SU-DHL-6 (cell line): ENCODE measurements at regions not wholly inside any gene's neighbourhood (a gene's known extent, or its start where the extent isn't known, plus 50 kb on each side); places are given as distances from the start of the nearest gene placed in this dataset.

Source experiments
- H2AFZ ChIP-seq: fragments of 200-600 bp; sonication (generic); 2 replicates; pipeline ENCODE4 v1.6.1; 2014; ENCODE audit warnings: low read depth, mild to moderate bottlenecking, moderate library complexity, mixed read lengths, antibody characterized with exemption, low read length; ENCODE audit not compliant: severe bottlenecking
- H3F3A ChIP-seq: fragments of 200-600 bp; shearing (Covaris generic); 2 replicates; pipeline ENCODE4 v1.6.0; 2016; ENCODE audit warnings: antibody characterized with exemption, mild to moderate bottlenecking; ENCODE audit not compliant: insufficient read depth
- H3K27ac ChIP-seq: fragments of 200-600 bp; sonication (generic); 2 replicates; pipeline ENCODE4 v1.5.1; 2016; ENCODE audit warnings: low read depth, mild to moderate bottlenecking, low read length, moderate library complexity, mixed read lengths
- H3K27me3 ChIP-seq: fragments of 200-600 bp; sonication (generic), shearing (Covaris generic); 2 replicates; pipeline ENCODE4 v1.6.0; 2014; ENCODE audit warnings: mild to moderate bottlenecking, low read length
- H3K36me3 ChIP-seq: fragments of 200-600 bp; sonication (generic); 2 replicates; pipeline ENCODE4 v1.6.1; 2014; ENCODE audit warnings: mild to moderate bottlenecking, low read length, mixed read lengths
- H3K4me2 ChIP-seq: fragments of 300-600, 200-600 bp; shearing (Covaris generic), sonication (generic); 2 replicates; pipeline ENCODE4 v1.6.0; 2014; ENCODE audit warnings: low read length, low read depth, mild to moderate bottlenecking; ENCODE audit not compliant: poor library complexity, severe bottlenecking
- H3K4me3 ChIP-seq: fragments of 200-600 bp; sonication (generic); 2 replicates; pipeline ENCODE4 v1.5.1; 2014; ENCODE audit warnings: antibody characterized with exemption, low read length, mild to moderate bottlenecking, mixed read lengths; ENCODE audit not compliant: insufficient read depth, poor library complexity, severe bottlenecking
- H3K79me2 ChIP-seq: fragments of 200-600 bp; sonication (generic); 2 replicates; pipeline ENCODE4 v1.6.1; 2014; ENCODE audit warnings: mild to moderate bottlenecking, low read length, moderate library complexity; ENCODE audit not compliant: insufficient read depth
- H3K9ac ChIP-seq: fragments of 200-600 bp; sonication (generic); 2 replicates; pipeline ENCODE4 v1.7.0; 2014; ENCODE audit warnings: mild to moderate bottlenecking, low read length
- H3K9me2 ChIP-seq: fragments of 200-600 bp; sonication (generic); replicated peaks from 2 replicates; pipeline ENCODE4 v1.6.1; 2014; ENCODE audit warnings: low read length; ENCODE audit not compliant: insufficient read depth
- H3K9me3 ChIP-seq: fragments of 200-600 bp; sonication (generic); 2 replicates; pipeline ENCODE4 v1.6.1; 2014; ENCODE audit warnings: low read length, mixed read lengths; ENCODE audit not compliant: insufficient read depth
- H4K20me1 ChIP-seq: fragments of 200-600 bp; sonication (generic); 2 replicates; pipeline ENCODE4 v1.6.1; 2014; ENCODE audit warnings: low read depth, mild to moderate bottlenecking, antibody characterized with exemption, low read length, moderate library complexity, mixed read lengths
- CTCF ChIP-seq: fragments of 200-600 bp; sonication (generic); IDR thresholded peaks from one replicate; pipeline ENCODE4 v1.5.1; 2017; ENCODE audit warnings: antibody characterized with exemption, mild to moderate bottlenecking, low read length, moderate library complexity; ENCODE audit not compliant: insufficient read depth, poor library complexity, severe bottlenecking
- EZH2phosphoT487 ChIP-seq: fragments of 200-600 bp; sonication (generic), shearing (Covaris generic); conservative IDR thresholded peaks from 2 replicates; pipeline ENCODE4 v1.6.1; 2018; ENCODE audit warnings: mild to moderate bottlenecking, antibody characterized with exemption, low read length, moderate library complexity, mixed read lengths

- no peak overlapping the region for H2AFZ ChIP-seq
These were observed 479.3 kb downstream of the CPS1 start for GRCh38 chr2:211035548-211036185.

GRCh38 chr2:211045025-211045424 lies 488.6 kb downstream of the CPS1 start:
- H3F3A ChIP-seq: no peaks in the 10 kb centered on the region
- H3K9me3 ChIP-seq: no peaks in the 10 kb centered on the region
- TF ChIP-seq EZH2phosphoT487 (no peak), CTCF (no peak)
- no peaks in the 10 kb centered on the region for H3K79me2 ChIP-seq
- H3K4me3 ChIP-seq: no peak overlapping the region
- H3K27me3 ChIP-seq: no peaks in the 10 kb centered on the region
- H2AFZ ChIP-seq: no peak overlapping the region
- H3K4me2 ChIP-seq: no peak overlapping the region
- H4K20me1 ChIP-seq: no peaks in the 10 kb centered on the region
- no peak overlapping the region for H3K9ac ChIP-seq
- H3K9me2 ChIP-seq: no peaks in the 10 kb centered on the region
- H3K27ac ChIP-seq: no peak overlapping the region
- H3K36me3 ChIP-seq: no peaks in the 10 kb centered on the region

More at GRCh38 chr2:211035548-211036185, 479.3 kb downstream of the CPS1 start:
- H3F3A ChIP-seq: no peaks in the 10 kb centered on the region
- no peaks in the 10 kb centered on the region for H3K9me2 ChIP-seq
- no peak overlapping the region for H3K9ac ChIP-seq
- no peaks in the 10 kb centered on the region for H3K36me3 ChIP-seq
- no peak overlapping the region for H3K27ac ChIP-seq
- H3K4me3 ChIP-seq: no peak overlapping the region
- H4K20me1 ChIP-seq: no peaks in the 10 kb centered on the region
- TF ChIP-seq CTCF (peak; percentile 60), EZH2phosphoT487 (no peak)
- no peaks in the 10 kb centered on the region for H3K9me3 ChIP-seq
- H3K79me2 ChIP-seq: no peaks in the 10 kb centered on the region
- no peaks in the 10 kb centered on the region for H3K27me3 ChIP-seq
- no peak overlapping the region for H3K4me2 ChIP-seq

GRCh38 chr2:211049321-211050018 lies 493.1 kb downstream of the CPS1 start:
- no peaks in the 10 kb centered on the region for H4K20me1 ChIP-seq
- H3K4me3 ChIP-seq: no peak overlapping the region
- no peaks in the 10 kb centered on the region for H3K9me2 ChIP-seq
- no peaks in the 10 kb centered on the region for H3K79me2 ChIP-seq
- H3K9me3 ChIP-seq: no peaks in the 10 kb centered on the region
- H3K36me3 ChIP-seq: no peaks in the 10 kb centered on the region
- no peaks in the 10 kb centered on the region for H3F3A ChIP-seq
- no peak overlapping the region for H2AFZ ChIP-seq
- TF ChIP-seq CTCF (no peak), EZH2phosphoT487 (no peak)
- no peaks in the 10 kb centered on the region for H3K27me3 ChIP-seq
- no peak overlapping the region for H3K9ac ChIP-seq
- no peak overlapping the region for H3K27ac ChIP-seq
- H3K4me2 ChIP-seq: no peak overlapping the region
